Stimulated activated CD4-positive, alpha-beta T cell treated with anti-CD3 and anti-CD28 coated beads, Interleukin-4, amount 100 ng/mL, for 1 hour (primary cell): ENCODE measurements at regions not wholly inside any gene's neighbourhood (a gene's known extent, or its start where the extent isn't known, plus 50 kb on each side); places are given as distances from the start of the nearest gene placed in this dataset.

Source experiments
- DNase-seq: peaks from one replicate; pipeline ENCODE4 v3.0.0-alpha.2; 2020

DNA sequence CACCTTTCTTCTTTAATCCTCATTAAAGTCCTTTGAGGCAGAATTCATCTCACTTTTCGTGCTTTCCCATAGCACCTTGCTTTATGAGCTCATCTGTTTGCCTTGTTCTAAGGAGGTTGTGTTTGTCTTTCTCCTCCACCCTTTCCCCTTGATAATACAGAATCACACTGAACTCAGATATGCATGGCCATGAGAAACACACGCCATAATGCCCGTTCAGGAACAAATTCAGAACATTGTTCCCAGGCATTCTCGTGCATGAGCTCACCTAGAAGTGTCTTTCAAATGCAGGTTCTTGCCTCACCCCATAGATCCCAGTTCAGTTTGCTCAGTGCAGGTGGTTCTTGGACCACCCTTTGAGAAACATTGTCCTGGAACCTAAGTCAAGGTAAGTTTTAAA is 71.1 kb downstream of the TMEM114 start:
- no peak for DNase-seq

DNA sequence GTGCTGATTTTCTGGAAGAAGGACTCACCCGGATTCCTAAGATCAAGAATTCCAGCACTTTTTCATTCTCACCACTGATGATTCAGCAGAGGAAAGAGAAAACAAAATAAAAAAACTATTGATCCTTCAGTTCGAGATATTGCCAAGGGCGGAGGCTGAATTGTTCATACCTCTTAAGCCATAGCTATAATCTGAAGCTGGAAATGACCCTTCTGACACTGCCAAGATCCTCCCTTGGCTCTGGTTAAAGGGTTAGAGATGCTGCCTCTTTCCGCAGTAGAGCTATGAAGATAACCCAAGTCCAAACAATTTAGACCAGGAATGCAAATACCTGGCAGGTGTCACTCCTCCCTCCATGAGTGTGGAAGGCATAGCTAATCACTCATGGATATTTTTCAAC is 73.0 kb downstream of the TMEM114 start:
- no peak for DNase-seq

DNA sequence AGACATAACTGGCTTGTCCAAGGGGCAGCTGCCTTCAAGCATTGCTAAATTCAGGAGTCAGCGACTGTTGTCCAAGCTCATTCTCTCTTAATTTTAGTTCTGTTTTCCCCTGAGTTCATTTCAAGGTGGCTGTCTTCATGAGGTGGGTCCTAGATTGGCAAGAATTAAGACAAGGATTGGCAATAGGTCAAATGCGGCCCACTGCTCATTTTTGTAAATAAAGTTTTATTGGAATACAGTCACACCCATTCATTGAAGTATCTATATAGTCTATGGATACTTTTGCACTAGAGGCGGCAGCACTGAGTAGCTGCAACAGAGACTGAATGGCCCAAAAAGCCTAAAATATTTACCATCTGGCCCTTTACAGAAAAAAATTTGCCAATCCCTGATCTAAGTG is 73.8 kb downstream of the TMEM114 start:
- DNase-seq: no peak

DNA sequence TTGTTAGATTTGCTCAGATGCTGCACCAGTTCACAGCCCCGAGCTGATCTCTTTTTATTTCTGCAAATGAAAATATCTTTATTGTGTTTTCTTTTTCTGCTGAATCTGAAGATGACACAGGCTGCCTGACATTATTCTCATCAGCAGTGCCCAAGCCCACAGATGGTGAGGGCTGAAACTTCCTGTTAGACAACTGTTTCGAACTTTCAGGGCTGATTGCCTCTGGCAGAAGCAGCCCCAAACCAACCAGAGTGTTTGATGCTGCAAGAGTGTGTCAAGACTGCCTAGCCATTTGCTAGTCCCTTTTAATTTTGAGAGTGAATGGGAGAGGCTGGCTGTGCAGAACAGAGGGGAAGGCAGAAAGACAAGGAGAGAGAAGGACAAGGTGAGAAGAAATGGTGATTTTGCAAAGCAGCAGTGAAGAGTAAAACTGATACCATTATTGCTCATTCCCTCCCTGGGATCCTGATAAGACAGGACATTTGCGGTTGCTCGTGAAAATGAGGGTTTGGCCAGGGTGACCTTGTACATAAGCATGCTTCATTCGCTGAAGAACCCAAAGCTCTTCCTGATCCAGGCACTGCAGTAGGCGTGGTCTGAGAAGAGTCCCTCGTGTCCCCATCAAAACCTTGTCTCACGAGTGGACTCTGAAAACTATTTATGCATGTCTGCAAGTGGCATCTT is 77.2 kb downstream of the TMEM114 start:
- no peak for DNase-seq

DNA sequence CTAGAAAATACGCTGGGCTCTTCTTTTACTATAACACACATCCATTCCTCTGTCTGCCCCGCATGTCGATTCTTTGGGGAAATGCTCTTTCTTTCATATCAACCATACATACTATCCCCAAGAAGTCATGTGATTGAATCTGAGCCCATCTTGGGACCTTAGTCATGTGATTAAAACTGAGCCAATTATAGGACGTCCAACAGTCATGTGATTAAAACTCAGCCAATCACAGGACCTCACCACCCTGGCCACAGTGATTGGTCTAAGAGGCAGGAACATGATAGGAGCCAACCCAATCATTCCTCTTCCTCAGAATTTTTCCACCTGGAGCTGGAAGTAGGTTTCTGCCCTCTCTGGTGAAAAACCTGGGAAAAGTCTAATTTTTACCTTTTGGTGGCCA is 78.8 kb downstream of the TMEM114 start:
- no peak for DNase-seq

DNA sequence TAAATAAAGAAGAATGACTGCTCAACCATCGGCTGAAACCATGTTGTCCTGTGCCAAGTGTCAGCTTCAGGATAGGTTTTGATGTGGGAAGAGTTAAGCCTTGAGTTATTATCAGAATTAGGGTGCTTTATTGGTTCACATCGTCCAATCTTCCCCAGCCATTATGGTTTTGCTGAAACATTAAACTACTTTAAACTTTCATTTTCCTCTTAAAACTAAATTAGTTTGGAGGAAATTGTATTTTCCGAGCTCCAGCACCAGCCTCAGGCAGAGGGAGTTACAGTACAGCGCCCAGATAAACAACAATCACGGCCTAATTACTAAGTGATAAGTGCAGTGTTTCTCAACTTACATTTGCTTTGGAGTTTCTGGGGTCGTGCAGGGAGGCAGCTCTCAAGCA is 80.2 kb downstream of the TMEM114 start:
- no peak for DNase-seq

DNA sequence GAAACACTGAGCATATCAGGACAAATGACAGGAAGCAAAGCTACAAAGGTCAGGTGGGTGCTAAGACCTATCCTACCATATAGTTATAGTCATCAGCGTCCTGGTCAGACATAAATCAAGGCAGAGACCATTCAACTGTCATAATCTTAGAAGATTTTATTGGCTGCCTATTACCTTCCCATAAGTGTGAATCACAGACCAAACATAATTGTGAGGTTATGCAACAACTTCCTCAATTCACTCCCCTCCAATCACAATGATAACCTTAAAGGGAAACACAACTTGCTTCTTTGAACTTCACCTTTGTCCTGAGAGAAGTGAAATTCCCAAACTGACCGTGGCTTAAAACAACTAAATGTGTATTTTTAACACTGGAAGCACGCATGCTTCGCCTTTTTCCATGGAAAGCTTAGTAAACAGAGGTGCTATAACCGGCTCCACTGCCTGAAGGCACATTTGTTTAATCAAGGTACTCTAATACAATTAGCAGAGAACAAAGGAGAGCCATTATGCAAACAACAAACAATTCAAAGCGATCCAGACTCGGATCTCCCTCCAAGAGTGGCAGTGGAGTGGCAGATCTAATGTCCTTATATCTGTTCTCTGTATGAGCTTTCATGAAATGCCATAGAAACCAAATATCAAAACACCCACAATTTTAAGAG is 84.9 kb downstream of the TMEM114 start:
- no peak for DNase-seq

DNA sequence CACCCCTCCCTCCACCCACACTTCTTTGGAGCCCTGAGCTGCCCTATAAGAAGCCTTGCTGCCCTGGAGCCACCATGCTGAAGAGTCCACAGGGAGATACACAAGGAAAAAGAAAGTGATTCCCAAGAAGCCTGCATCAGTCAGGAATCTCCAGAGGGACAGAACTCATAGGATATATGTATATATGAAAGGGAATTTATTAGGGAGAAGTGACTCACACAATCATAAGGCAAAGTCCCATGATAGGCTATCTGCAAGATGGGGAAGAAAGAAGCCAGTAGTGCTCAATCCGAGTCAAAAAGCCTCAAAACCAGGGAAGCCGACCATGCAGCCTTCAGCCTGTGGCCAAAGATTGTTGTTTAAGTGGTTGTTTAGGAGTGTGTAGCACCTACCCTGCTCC is 87.9 kb downstream of the TMEM114 start:
- no peak for DNase-seq

DNA sequence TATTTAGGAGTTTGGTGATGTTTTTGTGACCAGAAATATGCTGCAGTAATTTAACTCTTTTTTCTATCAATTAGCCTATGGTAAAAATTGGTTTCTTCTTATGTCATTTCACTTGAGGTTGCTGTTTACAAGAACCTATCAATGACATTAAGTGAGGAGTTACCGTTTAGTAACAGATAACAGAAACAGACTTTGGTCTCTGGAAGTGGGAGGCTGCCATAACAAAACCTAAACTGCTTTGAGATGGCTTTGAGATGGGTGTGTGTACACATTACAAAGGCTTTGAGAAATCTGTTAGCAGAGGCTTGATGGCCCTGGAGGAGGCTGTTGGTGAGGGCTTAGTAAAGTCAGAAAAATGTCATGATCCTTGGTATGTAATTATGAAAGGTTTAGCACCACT is 90.0 kb downstream of the TMEM114 start:
- DNase-seq: no peak

DNA sequence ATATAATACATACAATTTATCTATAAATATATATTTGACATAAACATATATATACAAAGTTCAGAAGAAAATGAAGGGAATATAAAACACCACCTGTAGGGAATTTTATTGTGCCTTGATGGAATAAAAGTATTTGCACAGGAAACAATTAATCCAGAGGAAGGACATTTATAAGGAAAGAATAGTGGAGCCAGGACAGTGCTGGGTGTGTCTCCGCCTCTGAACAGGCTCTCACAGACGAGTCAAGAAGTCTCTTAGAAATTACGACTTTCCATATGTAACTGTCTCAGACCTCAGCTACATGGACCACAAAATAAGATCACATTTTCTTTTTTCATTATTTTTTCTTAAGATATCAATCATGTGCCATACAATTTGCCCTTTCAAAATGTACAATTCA is 93.9 kb downstream of the TMEM114 start:
- no peak for DNase-seq

DNA sequence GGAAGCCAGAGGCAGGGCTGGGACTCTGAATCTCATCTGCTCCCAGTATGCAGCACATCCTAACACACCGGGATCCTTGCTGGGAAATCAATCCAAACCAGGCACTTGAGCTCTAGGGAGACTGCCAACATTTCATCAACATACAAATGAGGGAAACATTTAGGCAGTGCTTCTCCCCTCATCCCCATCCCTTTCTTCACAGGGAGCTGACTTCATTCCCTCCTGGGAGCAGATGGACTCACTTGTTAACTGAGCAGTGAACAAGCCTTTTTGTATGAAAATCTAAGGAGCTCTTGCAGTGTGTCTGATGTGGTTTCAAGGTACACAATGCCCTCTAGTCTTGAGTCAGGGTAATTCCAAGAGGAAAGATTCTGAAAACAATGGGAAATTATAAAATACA is 96.3 kb downstream of the TMEM114 start:
- no peak for DNase-seq

DNA sequence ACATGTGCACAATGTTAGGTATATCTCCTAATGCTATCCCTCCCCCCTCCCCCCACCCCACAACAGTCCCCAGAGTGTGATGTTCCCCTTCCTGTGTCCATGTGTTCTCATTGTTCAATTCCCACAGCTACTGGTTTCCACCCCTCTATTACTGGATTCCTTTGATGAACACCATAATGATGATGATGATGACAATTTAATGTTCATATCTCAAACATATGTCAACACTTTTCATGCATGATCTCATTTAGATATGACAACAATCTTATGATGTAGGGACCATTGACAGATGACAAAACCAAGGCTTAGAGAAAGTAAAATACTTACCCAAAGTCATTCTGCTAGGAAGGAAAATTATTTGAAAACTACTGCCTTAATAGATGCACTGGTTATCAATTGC is 97.6 kb downstream of the TMEM114 start:
- no peak for DNase-seq

DNA sequence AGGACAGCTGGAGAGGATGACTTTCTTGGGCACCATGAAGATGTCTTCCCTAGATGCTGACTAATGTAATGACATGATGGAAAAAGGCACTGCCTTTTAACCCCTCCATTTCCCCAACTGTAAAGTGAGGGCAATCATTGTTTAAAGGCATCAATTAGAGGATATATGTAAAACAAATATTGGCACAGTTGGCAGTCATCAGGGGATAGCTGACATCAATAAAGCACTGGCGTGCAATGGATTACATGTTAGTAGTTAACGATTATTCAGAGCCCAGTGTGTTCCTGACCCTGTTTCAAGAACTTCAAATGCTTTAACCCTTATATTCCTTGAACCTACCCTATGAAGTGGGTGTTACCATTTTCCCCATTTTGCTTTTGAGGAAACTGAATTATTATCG is 100.7 kb downstream of the TMEM114 start:
- no peak for DNase-seq

DNA sequence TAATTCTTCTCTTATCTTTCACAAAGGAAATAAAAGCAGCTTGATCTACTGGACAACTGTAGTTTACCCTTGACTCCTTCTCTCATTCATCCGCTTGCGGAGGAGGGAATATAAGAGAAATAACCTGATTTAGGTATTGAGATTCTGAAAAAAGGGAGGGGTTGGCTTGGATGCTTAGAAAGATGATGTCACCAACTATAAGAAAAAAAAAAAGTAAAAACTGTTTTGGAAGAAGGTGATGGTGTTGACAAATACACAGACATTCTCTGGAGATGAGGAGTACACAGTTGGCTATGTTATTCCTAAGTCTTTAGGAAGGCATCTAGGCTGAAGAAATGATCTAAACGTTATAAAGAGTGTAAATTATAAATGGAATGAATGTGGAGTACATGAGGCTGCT is 103.3 kb downstream of the TMEM114 start:
- no peak for DNase-seq

DNA sequence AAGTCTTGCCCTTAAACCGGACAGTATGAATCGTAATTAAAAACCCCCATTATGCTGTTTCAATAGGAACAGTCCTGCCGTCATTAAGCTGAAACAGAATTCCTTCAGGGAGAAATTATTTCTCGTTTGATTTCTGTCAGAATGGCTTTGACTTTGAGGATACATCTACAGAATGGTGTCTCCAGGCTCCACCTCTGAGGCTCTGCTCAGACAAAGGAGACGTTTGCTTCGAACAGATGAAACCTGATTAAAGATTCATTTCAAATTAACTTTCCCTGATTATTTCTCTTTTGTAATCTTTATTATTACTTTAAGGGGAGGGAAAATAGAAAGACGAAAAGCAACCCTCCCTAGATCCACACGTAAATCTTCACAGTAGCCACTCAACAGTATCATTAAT is 106.9 kb downstream of the TMEM114 start:
- DNase-seq: no peak

DNA sequence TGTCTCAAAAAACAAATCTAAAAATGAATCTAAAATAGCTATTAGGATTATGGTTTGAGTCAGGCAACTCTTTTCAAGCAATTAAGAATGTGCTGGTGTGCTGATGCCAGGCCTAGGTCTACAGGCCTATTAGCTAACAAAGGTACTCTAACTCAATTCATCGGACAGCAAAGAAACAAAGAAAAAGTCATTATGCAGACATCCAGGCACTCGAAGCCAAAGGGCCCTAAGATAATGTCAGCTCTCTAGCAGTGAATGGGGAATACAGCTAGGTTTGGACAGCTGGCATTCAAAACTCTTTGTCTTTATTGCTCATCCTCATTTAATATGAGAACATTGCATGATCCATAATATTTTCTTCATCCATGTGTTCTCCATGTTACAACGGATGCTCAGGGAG is 108.5 kb downstream of the TMEM114 start:
- DNase-seq: no peak

DNA sequence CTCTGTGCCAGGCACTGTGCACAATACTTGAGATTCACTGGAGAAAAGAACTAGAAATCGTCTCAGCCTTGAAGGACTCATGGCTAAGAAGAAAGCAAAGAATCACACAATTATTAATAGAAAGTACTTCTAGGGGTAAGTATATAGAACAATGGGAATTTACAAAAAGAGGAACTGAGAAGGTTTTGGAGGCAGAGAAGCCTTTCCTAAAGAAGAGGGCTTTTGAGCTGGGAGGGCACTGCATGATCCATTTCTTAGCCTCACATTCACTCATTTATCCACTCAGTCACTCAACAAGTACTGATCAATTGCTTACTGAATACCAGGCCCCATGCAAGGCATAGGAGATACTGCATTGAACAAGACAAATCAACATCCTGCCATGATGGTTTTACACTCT is 113.5 kb downstream of the TMEM114 start:
- DNase-seq: no peak

DNA sequence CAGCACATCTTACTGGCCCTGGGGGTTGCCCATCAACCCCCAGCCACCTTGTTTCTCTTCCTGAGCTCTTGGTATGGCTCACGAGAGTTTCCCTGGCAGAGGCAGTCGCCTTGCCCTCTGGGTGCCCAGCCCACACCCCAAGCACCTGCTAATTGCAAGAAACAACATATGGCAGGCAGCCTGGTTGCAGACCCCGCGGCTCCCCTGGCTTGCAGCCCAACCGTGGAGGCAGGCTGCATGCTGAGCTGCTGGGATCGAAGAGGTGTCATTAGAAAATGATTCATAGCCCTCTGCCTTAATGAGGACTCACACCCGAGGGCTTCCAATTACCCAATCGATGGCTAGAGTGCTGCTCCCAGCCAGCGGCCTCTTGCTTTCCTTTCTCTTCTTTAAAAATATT is 115.7 kb downstream of the TMEM114 start:
- DNase-seq: no peak

DNA sequence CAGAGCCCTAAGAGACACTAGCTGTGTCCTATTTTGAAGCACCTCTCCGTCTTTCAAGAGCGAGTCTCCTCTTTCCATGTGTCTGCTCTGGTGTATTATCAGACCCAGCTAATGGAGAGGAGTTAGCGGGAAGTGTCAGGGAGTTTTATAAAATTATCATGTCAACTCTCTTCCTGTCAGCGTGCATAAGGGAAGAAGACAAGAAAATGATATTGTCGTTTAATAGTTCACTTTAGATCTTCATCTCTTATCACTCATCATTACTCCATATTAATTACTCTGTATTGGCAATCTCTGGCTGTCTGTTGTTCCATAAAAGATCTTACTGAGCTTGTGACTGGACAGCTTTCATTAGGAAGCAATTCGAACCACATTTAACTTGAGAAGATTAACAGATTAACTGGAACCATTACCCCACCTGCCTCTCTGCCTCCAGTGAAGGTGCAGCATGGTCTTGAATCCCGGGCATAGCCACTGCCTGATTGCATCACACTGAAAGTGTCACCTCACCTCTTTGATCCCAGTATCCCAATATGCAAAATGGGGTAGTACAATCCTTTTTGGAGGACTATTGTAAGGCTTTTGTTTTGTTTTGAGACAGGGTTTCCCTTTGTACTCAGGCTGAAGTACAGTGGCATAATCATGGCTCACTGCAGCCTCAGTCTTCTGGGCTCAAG is 121.1 kb downstream of the TMEM114 start:
- DNase-seq: no peak

DNA sequence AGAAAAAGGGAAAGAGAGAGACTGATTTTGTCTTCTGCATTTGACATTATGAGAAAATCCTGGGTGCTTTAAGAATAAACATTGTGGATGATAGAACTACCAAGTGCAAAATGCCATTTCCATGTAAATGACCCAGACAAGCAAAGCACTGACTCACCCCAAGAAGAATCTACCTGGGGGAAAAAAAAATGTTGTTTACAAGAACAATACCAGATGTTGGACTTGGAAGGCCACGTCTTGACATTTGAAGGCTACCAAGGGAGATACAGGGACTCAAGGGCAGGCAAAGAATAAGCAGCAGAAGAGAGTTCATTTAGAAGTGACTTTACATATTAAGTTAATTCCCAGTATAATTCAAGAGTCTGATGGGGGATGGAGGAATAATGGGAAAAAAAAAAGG is 125.3 kb downstream of the TMEM114 start:
- DNase-seq: no peak

DNA sequence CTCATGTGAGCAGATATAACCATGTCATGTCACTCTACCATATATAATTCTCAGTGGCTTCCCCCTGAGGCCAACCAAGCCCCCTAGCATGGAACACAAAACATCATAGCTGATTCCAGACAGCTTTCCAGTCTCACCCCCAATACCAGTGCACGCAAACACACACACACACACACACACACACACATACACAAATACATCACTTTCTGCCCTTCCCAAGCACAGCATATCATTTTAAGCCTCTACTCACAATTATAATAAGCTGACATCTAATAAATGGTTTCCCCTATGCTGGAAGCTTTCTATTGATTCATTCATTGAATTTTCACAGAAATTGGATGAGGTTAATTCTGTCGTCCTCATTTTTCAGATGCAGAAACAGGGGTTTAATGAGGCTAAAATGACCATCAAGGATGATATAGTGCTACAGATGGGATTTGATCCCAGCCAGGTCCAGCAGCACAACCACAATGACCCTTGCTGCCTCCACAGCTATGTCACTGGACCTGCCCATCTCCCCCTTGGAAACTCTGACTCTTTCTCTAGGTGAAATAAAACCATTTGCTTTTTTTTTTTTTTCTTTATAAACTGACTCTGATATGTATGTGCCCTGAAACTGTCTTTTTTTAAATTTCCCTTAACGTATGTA is 131.1 kb downstream of the TMEM114 start:
- no peak for DNase-seq

DNA sequence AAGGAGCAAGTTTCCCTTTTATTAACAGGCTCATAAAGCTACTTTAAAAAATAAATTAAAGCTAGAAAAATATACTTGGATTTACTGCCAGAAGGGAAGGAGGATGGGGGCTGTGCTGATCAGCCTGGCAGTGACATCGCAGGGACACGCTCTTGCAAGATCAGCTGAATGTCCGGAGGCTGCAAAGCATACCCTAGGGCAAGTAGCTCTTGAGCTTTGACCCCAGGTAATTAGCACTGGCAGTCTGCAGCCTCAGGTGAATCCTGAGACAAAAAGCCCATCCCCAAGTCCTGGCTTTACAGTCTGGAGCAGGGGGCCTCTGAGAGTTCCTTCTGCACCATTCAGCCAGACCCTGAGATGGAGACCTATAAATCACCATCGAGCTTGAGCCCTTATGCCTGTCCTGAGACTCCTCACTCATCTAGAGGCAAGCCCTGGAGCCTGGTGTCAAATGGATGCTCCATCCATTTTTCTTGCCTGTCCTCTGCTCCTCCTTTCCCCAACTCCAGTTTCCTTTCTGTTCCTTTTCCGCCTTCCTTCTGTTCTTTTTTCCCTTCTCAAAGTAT is 131.7 kb downstream of the TMEM114 start:
- DNase-seq: no peak

DNA sequence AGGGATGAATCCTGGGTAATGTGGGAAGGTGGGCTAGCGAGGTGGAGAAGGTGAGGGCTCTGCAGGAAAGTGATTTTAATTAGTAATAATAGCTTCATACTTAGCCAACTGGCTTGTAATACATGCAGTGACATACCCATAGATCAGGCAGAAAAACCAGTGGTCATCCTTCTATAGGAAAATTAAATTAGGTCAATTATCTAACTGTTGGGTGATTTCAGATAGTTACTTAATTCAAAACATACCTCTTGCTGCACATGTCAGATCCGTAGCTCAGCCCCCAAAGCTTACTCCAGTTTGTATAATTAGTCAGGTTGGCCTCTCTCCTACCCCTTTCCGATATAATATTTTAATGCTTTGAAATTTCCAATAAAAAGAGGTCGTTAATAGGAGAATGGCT is 137.0 kb downstream of the TMEM114 start:
- no peak for DNase-seq

DNA sequence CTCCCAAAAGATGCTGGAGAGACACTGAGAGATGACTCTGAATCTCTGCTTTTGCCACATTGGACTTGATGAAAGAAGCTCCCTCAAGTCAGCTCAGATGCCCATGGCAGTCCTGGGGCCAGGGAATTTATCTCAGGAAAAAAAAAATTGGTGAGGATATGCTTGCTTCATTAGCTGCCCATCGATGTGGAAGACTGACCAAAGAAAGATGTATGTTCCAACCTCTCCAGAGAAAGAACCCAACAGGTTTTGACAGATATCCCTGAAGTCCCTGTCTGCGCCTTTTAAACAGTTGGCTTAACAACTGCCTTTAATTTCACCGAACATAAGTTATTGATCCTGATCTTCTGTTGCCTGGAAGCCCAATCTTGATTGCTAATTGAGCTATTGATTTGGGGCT is 137.4 kb downstream of the TMEM114 start:
- DNase-seq: no peak
